Lower leg skin (tissue), 3 donors: ENCODE measurements at regions not wholly inside any gene's neighbourhood (a gene's known extent, or its start where the extent isn't known, plus 50 kb on each side); places are given as distances from the start of the nearest gene placed in this dataset.

Source experiments
- CTCF ChIP-seq, 3 donors: fragments of 450-650 bp; IDR thresholded peaks; one replicate each; pipeline ENCODE4 v1.5.1; 2016; ENCODE audit warnings: antibody characterized with exemption in 3 of 3, mild to moderate bottlenecking in 3 of 3, moderate library complexity in 2 of 3
- POLR2A ChIP-seq, 2 donors: fragments of 450-650 bp; IDR thresholded peaks; one replicate each; pipeline ENCODE4 v1.6.1; 2016 to 2017; ENCODE audit warnings: antibody characterized with exemption in 2 of 2, mild to moderate bottlenecking in 1 of 2, moderate library complexity in 1 of 2

- TF ChIP-seq CTCF (IDR thresholded peaks at IDR 0.05) (no peak), POLR2A (IDR thresholded peaks at IDR 0.05) (no peak)
Measured at GRCh38 chr10:54985732-54986131, 184.7 kb upstream of the PCDH15 start.
